Eye (tissue), 1 donor: ENCODE measurements at regions not wholly inside any gene's neighbourhood (a gene's known extent, or its start where the extent isn't known, plus 50 kb on each side); places are given as distances from the start of the nearest gene placed in this dataset.
A peak's percentile ranks its signal among the peaks of the same experiment; 100 is the strongest.

Experiments used
- DNase-seq: peaks from one replicate; pipeline ENCODE4 v3.0.0-alpha.2; 2015

- DNase-seq, result no peak
Observed at GRCh38 chr21:28826569-28826968, 166.1 kb downstream of the LTN1 start.

- DNase-seq, result no peak
Observed at GRCh38 chr21:28826021-28826420, 166.7 kb downstream of the LTN1 start.

DNA sequence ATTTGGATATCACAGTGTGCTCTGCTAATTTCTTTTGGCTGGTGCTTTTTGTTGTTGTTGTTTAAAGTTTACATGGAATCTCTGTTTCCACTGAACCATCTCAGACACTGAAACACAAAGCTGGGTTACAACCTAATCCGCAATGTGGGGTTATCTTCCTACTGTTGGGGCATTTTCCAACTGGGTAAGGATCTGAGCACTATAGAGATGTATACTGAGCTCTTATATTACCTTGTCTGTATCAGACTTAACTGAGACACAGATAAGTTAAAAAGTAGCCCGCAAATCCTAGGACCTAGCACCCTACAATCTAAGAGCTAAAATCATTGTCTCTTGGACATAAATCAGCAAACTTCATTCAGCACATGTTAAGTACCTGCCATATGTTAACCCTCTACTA is 169.2 kb downstream of the LTN1 start:
- no peak for DNase-seq

- DNase-seq, result peak; percentile 56
Observed at GRCh38 chr21:28822486-28823335, 170.0 kb downstream of the LTN1 start.

- no peak for DNase-seq
Observed at GRCh38 chr21:28822123-28822399, 170.6 kb downstream of the LTN1 start.

GRCh38 chr21:28821276-28822122 is 171.2 kb downstream of the LTN1 start:
- peak; percentile 26 for DNase-seq

DNA sequence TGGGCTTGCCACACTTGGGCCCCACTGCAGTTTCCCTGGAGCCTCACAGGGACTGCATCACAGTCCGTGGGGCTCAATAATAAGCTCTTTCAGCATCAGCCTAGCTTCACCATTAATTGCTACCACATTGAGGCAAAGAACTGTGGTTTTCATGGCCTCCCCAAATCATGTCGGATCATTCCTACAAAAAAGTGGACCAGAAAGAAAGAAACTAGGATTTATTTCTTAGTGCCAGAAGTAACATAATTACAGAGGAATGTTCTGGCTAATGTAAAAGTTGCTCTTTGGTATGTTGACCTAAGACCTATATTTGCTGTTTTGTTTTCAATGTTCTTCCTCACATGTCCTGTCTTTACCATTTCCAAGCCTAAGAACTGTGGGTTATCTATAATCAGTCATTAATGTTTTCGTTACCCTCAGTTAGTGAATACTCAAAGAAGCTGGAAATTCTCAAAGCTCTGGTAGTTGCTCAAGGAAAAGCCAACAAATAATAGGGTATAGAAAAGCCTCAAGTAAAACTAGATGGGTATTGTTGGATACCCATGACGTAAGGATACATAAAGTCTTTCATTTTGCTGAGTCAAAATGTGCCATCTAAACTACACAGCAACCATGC is 173.9 kb downstream of the LTN1 start:
- no peak for DNase-seq

DNA sequence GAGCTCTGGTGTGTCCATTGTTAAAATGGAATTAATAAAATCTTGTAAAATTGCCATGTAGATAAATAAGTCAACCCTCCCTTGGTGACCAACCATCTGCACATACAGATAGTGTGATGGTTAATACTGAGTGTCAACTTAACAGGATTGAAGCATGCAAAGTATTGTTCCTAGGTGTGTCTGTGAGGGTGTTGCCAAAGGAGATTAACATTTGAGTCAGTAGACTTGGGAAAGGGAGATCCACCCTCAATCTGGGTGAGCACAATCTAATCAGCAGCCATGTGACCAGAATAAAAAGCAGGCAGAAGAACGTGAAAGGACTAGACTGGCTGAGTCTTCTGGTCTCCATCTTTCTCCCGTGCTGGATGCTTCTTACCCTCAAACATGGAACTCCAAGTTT is 174.8 kb downstream of the LTN1 start:
- no peak for DNase-seq

DNA sequence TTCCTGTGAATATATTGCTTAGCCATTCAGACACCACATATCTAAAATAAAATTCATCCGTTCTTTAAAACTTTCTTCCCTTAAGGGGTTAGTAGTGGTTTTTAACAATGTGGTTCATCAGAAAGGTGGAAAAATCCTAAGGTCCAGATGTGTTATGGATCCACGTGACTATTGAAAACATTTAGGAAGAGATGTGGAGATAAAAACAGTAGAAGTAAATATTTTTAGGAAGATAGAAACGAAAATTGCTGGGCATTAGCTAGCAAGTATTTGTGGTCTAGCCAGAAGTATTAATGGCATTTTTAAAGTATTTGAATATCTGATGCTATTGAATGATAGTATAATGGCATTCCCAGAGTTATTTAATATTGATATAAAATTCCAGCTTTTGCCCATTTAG is 180.8 kb downstream of the LTN1 start:
- DNase-seq, result no peak

- DNase-seq, result no peak
Observed at GRCh38 chr21:28810826-28811524, 181.7 kb downstream of the LTN1 start.

DNA sequence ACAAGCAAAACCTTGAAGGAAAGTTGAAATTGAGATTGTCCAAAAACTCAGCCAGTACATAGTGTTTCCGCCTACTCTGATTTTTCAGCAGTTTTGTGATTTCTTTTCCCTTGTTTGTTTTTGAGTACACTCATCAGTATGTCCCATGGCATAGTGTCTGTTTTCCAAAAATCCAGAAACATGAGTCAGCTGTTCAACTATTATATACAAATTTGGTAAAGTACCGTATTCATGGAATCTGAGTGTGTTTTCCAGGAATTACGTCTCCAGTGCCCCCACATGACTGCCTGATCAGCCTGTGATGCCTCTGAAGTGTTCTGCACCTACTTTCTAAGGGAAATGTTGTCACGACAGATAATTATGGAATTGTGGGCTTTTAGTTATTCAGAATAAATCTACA is 186.8 kb downstream of the LTN1 start:
- DNase-seq, result no peak

GRCh38 chr21:28804089-28804670 is 188.5 kb downstream of the LTN1 start:
- no peak for DNase-seq

DNA sequence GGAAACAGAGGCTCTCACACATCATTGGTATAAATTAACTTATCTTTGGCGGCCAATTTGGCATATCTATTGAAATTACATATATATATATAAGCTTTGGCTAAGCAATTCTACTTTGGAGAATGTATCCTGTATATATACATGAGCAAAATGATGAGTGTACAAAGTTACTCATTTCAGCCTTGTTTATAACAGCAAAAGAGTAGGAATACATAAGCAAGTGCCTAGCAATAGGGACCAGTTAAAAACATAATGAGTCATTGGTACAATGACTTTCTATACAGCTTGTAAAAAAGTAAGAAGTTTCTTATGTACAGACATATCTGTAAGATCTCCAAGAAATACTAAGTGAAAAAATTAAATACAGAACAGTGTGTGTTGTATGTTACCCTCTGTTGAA is 190.8 kb downstream of the LTN1 start:
- no peak for DNase-seq

GRCh38 chr21:28799926-28800325 is 192.8 kb downstream of the LTN1 start:
- DNase-seq, result no peak

GRCh38 chr21:28798798-28799197 is 193.9 kb downstream of the LTN1 start:
- DNase-seq, result no peak

DNA sequence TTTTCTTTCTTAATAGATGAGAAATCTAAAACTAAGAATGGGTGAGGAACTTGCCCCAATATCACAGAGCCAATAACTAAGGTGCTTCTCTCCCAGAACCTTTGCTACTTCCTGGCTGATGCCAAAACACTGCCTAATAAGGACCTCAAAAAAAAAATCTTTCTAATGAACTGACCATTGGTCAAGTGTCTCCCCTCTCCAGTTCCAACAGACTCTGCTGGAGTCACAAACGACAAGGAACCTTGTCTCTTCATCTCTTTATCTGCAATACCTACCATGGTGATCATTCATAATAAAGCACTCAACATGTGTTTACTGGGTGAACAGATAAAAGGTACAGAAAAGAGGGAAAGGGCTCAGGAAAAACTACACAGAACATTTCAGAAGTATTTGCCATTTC is 197.4 kb downstream of the LTN1 start:
- no peak for DNase-seq

DNA sequence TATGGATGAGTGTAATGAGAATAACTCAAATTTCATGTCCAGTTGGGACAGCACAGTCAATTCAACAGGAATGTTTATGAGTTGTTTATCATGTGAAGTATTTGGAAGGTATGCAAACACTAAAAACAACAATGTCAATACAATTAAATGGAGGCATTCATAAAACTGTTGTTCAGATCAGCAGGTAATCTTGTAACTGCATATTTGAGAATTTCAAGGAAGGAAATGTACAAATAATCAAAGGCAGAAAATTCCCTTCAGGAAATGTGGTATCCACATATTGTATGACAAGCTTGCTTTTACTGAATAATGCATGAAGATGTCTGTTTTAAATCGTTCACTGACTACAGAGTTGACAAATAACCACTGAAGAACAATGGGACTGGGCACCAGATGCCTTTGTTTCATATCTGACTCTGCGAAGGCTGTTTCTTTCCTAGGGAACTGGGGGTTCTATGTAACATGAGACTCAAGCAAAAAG is 198.3 kb downstream of the LTN1 start:
- DNase-seq, result peak; percentile 13

GRCh38 chr21:28793043-28793442 is 199.6 kb downstream of the LTN1 start:
- peak; percentile 15 for DNase-seq

DNA sequence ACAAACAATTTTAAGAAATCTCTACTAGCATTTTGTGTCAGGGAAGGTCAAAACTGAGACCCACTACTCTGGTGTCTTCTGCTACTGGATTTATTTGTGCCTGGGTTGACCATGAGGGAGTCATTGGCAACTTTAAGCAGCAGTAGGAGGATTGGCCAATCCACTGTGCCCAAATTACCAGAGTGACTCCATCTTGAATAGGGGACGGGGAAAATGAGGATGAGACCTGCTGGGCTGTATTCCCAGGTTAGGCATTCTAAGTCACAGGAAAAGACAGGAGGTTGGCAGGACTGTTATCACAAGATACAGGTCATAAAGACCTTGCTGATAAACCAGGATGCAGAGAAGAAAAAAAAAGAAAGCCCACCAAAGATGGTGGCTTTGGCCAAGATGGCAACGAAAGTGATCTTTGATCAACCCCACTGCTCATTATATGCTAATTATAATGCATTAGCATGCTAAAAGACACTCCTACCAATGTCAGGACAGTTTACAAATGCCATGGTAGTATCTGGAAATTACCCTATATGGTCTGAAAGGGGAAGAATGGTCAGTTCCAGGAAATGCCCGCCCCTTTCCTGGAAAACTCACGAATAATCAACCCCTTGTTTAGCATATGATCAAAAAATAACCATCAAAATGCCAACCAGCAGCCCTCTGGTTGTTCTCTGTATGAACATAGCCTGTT is 200.9 kb downstream of the LTN1 start:
- no peak for DNase-seq

DNA sequence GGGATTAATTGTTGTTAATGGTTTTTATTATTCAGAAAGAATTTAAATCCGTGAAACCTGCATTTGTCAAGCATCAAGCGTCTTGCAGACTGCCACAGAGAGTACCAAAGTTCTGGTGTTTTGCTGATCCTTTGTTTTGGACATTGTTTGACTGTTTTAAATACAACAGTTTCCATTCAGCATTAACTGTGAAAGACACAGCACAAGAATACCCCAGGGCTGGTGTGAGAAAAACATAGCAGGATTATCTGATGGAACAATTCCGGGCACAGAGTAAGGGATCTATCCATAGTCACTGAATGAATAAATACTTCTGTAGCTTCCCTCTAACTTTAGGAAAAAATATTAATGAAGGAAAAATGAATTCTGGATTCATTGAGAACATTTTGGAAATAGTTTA is 202.3 kb downstream of the LTN1 start:
- DNase-seq, result no peak

DNA sequence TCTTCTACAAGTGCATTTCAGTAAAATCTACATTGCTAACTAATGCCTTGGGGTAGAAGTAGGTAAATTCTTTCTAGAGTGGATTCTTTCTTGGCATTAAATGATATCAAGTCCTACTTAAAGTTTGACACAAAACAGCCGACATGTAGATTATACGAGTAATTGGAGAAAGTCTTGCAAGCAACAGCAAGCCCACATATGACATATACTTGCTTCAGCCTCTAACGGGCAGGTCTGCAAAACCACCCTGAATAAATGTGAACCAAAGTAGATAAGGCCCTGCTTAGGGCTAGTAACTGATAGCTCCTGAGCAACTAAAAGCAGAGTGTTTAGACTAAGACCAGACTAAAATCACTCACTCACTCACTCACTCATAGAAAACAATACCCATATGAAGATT is 203.2 kb downstream of the LTN1 start:
- no peak for DNase-seq

DNA sequence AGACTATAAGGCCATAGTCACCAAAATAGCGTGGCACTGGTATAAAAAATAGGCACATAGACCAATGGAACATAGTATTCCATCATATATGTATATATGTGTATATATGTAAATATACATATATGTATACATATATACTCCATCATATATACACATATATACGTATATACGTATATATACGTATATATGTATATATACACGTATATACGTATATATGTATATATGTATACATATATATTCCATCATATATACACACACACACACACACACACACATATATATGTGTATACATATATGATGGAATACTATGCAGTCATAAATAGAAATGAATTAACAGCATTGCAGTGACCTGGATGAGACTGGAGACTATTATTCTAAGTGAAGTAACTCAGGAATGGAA is 204.6 kb downstream of the LTN1 start:
- no peak for DNase-seq
